ENCODE measurements at regions not wholly inside any gene's neighbourhood (a gene's known extent, or its start where the extent isn't known, plus 50 kb on each side); places are given as distances from the start of the nearest gene placed in this dataset.
"Not testable (repeated sequence)": the region's sequence is repeated elsewhere in the genome, so short reads cannot be mapped to it uniquely, and the experiment has no call there.

GRCh38 chr16:79943736-79944135, 343.2 kb upstream of the MAF start:
- Mint-ChIP-seq H3K9me3 (ENCODE audit: unreplicated experiment) (no peaks in the 10 kb centered on the region), H3K36me3 (ENCODE audit: unreplicated experiment) (no peaks in the 10 kb centered on the region), H3K4me3 (ENCODE audit: unreplicated experiment) (no peak overlapping the region), H3K27me3 (ENCODE audit: unreplicated experiment) (no peaks in the 10 kb centered on the region), H3K27ac (ENCODE audit: unreplicated experiment) (no peak overlapping the region), H3K4me1 (ENCODE audit: low read depth, unreplicated experiment) (no peaks in the 10 kb centered on the region)
- no peak for DNase-seq
- no peak for TF ChIP-seq CTCF (IDR thresholded peaks at IDR 0.05; ENCODE audit: partially characterized antibody, unreplicated experiment)

DNA sequence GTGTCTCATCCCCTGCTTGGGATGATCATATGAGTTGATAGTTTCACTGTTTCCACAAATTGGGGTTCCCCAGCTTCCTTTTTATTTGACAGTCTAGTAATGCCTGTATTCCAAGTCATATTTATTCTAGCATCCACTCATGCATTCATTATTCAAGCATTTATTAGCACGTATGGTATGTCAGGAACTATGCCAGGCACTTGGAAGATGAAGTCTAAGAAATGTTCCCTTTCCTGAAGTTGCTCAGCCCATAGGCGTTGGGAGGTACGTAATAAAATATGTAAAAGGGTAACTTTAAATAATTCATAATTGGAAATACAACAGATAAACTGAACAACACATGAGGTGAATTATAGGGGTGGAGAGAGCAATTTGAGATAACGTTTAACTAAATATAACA, 338.0 kb upstream of the MAF start:
- H3K4me1 Mint-ChIP-seq (ENCODE audit: low read depth, unreplicated experiment): no peaks in the 10 kb centered on the region
- no peaks in the 10 kb centered on the region for H3K36me3 Mint-ChIP-seq (ENCODE audit: unreplicated experiment)
- H3K27ac Mint-ChIP-seq (ENCODE audit: unreplicated experiment): no peak overlapping the region
- H3K4me3 Mint-ChIP-seq (ENCODE audit: unreplicated experiment): no peak overlapping the region
- DNase-seq: no peak
- no peak for TF ChIP-seq CTCF (IDR thresholded peaks at IDR 0.05; ENCODE audit: partially characterized antibody, unreplicated experiment)
- H3K9me3 Mint-ChIP-seq (ENCODE audit: unreplicated experiment): no peaks in the 10 kb centered on the region
- no peaks in the 10 kb centered on the region for H3K27me3 Mint-ChIP-seq (ENCODE audit: unreplicated experiment)

GRCh38 chr16:79937671-79938070, 337.1 kb upstream of the MAF start:
- H3K36me3 Mint-ChIP-seq (ENCODE audit: unreplicated experiment); H3K4me1 Mint-ChIP-seq (ENCODE audit: low read depth, unreplicated experiment); DNase-seq; H3K27ac Mint-ChIP-seq (ENCODE audit: unreplicated experiment); H3K9me3 Mint-ChIP-seq (ENCODE audit: unreplicated experiment); H3K4me3 Mint-ChIP-seq (ENCODE audit: unreplicated experiment); H3K27me3 Mint-ChIP-seq (ENCODE audit: unreplicated experiment): not testable (repeated sequence)

GRCh38 chr16:79933603-79934002, 333.1 kb upstream of the MAF start:
- Mint-ChIP-seq H3K27me3 (ENCODE audit: unreplicated experiment) (no peaks in the 10 kb centered on the region), H3K4me1 (ENCODE audit: low read depth, unreplicated experiment) (no peaks in the 10 kb centered on the region), H3K4me3 (ENCODE audit: unreplicated experiment) (no peak overlapping the region), H3K9me3 (ENCODE audit: unreplicated experiment) (no peaks in the 10 kb centered on the region), H3K27ac (ENCODE audit: unreplicated experiment) (no peak overlapping the region), H3K36me3 (ENCODE audit: unreplicated experiment) (no peaks in the 10 kb centered on the region)
- no peak for DNase-seq
- no peak for TF ChIP-seq CTCF (IDR thresholded peaks at IDR 0.05; ENCODE audit: partially characterized antibody, unreplicated experiment)

- TF ChIP-seq CTCF (IDR thresholded peaks at IDR 0.05; ENCODE audit: partially characterized antibody, unreplicated experiment): no peak
- Mint-ChIP-seq H3K27ac (ENCODE audit: unreplicated experiment) (no peak overlapping the region), H3K9me3 (ENCODE audit: unreplicated experiment) (no peaks in the 10 kb centered on the region), H3K27me3 (ENCODE audit: unreplicated experiment) (no peaks in the 10 kb centered on the region), H3K4me3 (ENCODE audit: unreplicated experiment) (no peak overlapping the region), H3K4me1 (ENCODE audit: low read depth, unreplicated experiment) (no peaks in the 10 kb centered on the region), H3K36me3 (ENCODE audit: unreplicated experiment) (no peaks in the 10 kb centered on the region)
- no peak for DNase-seq
Measured at GRCh38 chr16:79932572-79932971, 332.0 kb upstream of the MAF start.

- no peak overlapping the region for H3K4me3 Mint-ChIP-seq (ENCODE audit: unreplicated experiment)
- TF ChIP-seq CTCF (IDR thresholded peaks at IDR 0.05; ENCODE audit: partially characterized antibody, unreplicated experiment): no peak
- no peaks in the 10 kb centered on the region for H3K4me1 Mint-ChIP-seq (ENCODE audit: low read depth, unreplicated experiment)
- H3K36me3 Mint-ChIP-seq (ENCODE audit: unreplicated experiment): no peaks in the 10 kb centered on the region
- DNase-seq: no peak
- no peak overlapping the region for H3K27ac Mint-ChIP-seq (ENCODE audit: unreplicated experiment)
- no peaks in the 10 kb centered on the region for H3K27me3 Mint-ChIP-seq (ENCODE audit: unreplicated experiment)
- H3K9me3 Mint-ChIP-seq (ENCODE audit: unreplicated experiment): no peaks in the 10 kb centered on the region
Measured at GRCh38 chr16:79931721-79932120, 331.2 kb upstream of the MAF start.

All from glutamatergic neuron (in vitro differentiated cells).